A549 (cell line): ENCODE measurements at regions not wholly inside any gene's neighbourhood (a gene's known extent, or its start where the extent isn't known, plus 50 kb on each side); places are given as distances from the start of the nearest gene placed in this dataset.

Experiments
- CTCF ChIP-seq: fragments of >200 bp; sonication (Bioruptor Twin); formaldehyde crosslinking; IDR thresholded peaks from 3 replicates; pipeline ENCODE4 v1.5.1; 2016
- FOSL2 ChIP-seq, 2 experiments: fragments of 450-650 bp in 1 of 2; fragments of >200 bp in 1 of 2; sonication (Bioruptor Twin) in 1 of 2; formaldehyde crosslinking; IDR thresholded peaks; 2 replicates each; pipeline versions ENCODE4 v1.5.0 to v1.6.1; 2016 to 2020; ENCODE audit warnings: mild to moderate bottlenecking in 1 of 2, moderate library complexity in 1 of 2
- FOXS1 ChIP-seq: fragments of 250-450 bp; sonication (Bioruptor Pico); IDR thresholded peaks from 2 replicates; pipeline ENCODE4 v1.5.0; 2020; ENCODE audit warnings: mild to moderate bottlenecking, moderate library complexity
- HOXB5 ChIP-seq: fragments of 250-450 bp; sonication (Bioruptor Pico); IDR thresholded peaks from 2 replicates; pipeline ENCODE4 v1.5.0; 2020; ENCODE audit warnings: mild to moderate bottlenecking, moderate library complexity
- POLR2A ChIP-seq: IDR thresholded peaks from 2 replicates; pipeline ENCODE4 v1.6.1; 2012; ENCODE audit warnings: mild to moderate bottlenecking, low read length

GRCh38 chr6:6841571-6841970 is 253.1 kb downstream of the LY86 start:
- TF ChIP-seq CTCF = no peak
- no peak for TF ChIP-seq HOXB5 (CRISPR knock-in tag)
- TF ChIP-seq POLR2A = no peak
- no peak for TF ChIP-seq FOSL2 (IDR thresholded peaks at IDR 0.05)
- no peak for TF ChIP-seq FOSL2 (CRISPR knock-in tag; IDR thresholded peaks at IDR 0.05)
- no peak for TF ChIP-seq FOXS1 (CRISPR knock-in tag)
